Natural killer cell (primary cell): ENCODE measurements at regions not wholly inside any gene's neighbourhood (a gene's known extent, or its start where the extent isn't known, plus 50 kb on each side); places are given as distances from the start of the nearest gene placed in this dataset.

Source experiments
- ATAC-seq, 3 donors: fragments of 150-1000 bp in 2 of 3; fragments of 200-7000 bp in 1 of 3; cut with Tn5 transposase; 1 replicate in 1 of 3; 2 replicates in 2 of 3; pipeline ENCODE4 v1.10.0; 2021; ENCODE audit warnings: mild to moderate bottlenecking in 2 of 3, moderate library complexity in 2 of 3
- DNase-seq, 2 donors: peaks; one replicate each; pipeline versions ENCODE4 v3.0.0 to v3.0.0-alpha.2; 2013 to 2021; ENCODE audit warnings: mixed read lengths in 1 of 2
- H3K27ac ChIP-seq: one replicate; pipeline ENCODE4 v1.5.1; 2013; ENCODE audit warnings: mild to moderate bottlenecking, low read length
- H3K27me3 ChIP-seq: one replicate; pipeline ENCODE4 v1.6.1; 2013; ENCODE audit warnings: low read length; ENCODE audit not compliant: control insufficient read depth, insufficient read depth
- H3K36me3 ChIP-seq: one replicate; pipeline ENCODE4 v1.6.1; 2013; ENCODE audit warnings: low read length; ENCODE audit not compliant: control insufficient read depth, insufficient read depth
- H3K4me1 ChIP-seq: one replicate; pipeline ENCODE4 v1.6.1; 2013; ENCODE audit warnings: low read length; ENCODE audit not compliant: control insufficient read depth, insufficient read depth
- H3K4me3 ChIP-seq: one replicate; pipeline ENCODE4 v1.5.1; 2013; ENCODE audit warnings: low read length
- H3K9me3 ChIP-seq: one replicate; pipeline ENCODE4 v1.6.1; 2013; ENCODE audit warnings: low read length; ENCODE audit not compliant: control insufficient read depth, insufficient read depth
- H3K27ac Mint-ChIP-seq, 2 donors: one replicate each; pipeline ENCODE4 v1.8.0; 2022; ENCODE audit warnings: mild to moderate bottlenecking in 2 of 2, mixed read lengths in 2 of 2, moderate library complexity in 1 of 2
- H3K27me3 Mint-ChIP-seq, 2 donors: one replicate each; pipeline ENCODE4 v1.8.0; 2022; ENCODE audit warnings: low read depth in 2 of 2, mixed read lengths in 2 of 2
- H3K36me3 Mint-ChIP-seq: one replicate; pipeline ENCODE4 v1.8.0; 2022; ENCODE audit warnings: mixed read lengths
- H3K4me1 Mint-ChIP-seq, 2 donors: one replicate each; pipeline ENCODE4 v1.8.0; 2022; ENCODE audit warnings: mixed read lengths in 2 of 2
- H3K4me3 Mint-ChIP-seq: one replicate; pipeline ENCODE4 v1.8.0; 2022; ENCODE audit warnings: mild to moderate bottlenecking, moderate library complexity, mixed read lengths
- H3K9me3 Mint-ChIP-seq, 2 donors: one replicate each; pipeline ENCODE4 v1.8.0; 2022; ENCODE audit warnings: mixed read lengths in 2 of 2
- WGBS: methylation state at CpG from one replicate; pipeline ENCODE4 v1.1.7; 2013; ENCODE audit warnings: missing lambda C conversion rate; ENCODE audit not compliant: insufficient coverage; 5-methylcytosine and 5-hydroxymethylcytosine counted together
- intact Hi-C: fragments of 100-400 bp; cut with micrococcal nuclease; formaldehyde crosslinking; loops from one replicate; pipeline ENCODE4 v1.14.2; 2022
- TF ChIP-seq, protein P1 (sequence below): fragments of 200-600 bp; IDR thresholded peaks from one replicate; pipeline ENCODE4 v1.8.0; 2022; ENCODE audit warnings: antibody characterized with exemption

GRCh38 chr3:139132976-139133375 lies 88.3 kb upstream of the PRR23C start:
- no peak overlapping the region for H3K4me3 ChIP-seq
- no peak overlapping the region for H3K27ac ChIP-seq
- TF ChIP-seq, protein P1, sequence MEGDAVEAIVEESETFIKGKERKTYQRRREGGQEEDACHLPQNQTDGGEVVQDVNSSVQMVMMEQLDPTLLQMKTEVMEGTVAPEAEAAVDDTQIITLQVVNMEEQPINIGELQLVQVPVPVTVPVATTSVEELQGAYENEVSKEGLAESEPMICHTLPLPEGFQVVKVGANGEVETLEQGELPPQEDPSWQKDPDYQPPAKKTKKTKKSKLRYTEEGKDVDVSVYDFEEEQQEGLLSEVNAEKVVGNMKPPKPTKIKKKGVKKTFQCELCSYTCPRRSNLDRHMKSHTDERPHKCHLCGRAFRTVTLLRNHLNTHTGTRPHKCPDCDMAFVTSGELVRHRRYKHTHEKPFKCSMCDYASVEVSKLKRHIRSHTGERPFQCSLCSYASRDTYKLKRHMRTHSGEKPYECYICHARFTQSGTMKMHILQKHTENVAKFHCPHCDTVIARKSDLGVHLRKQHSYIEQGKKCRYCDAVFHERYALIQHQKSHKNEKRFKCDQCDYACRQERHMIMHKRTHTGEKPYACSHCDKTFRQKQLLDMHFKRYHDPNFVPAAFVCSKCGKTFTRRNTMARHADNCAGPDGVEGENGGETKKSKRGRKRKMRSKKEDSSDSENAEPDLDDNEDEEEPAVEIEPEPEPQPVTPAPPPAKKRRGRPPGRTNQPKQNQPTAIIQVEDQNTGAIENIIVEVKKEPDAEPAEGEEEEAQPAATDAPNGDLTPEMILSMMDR: no peak
- H3K9me3 ChIP-seq: no peaks in the 10 kb centered on the region
- H3K27me3 ChIP-seq: no peaks in the 10 kb centered on the region
- Mint-ChIP-seq H3K4me1 (no peaks in the 10 kb centered on the region), H3K36me3 (no peaks in the 10 kb centered on the region), H3K27ac (no peak overlapping the region), H3K27me3 (no peaks in the 10 kb centered on the region), H3K9me3 (no peaks in the 10 kb centered on the region), H3K4me3 (no peak overlapping the region)
- 79% methylated on average over 1 of the region's 1 CpG for WGBS
- H3K4me1 ChIP-seq: no peaks in the 10 kb centered on the region
- intact Hi-C loops: no loop called here
- DNase-seq (no peak), ATAC-seq (no peak)
- H3K36me3 ChIP-seq: no peaks in the 10 kb centered on the region

DNA sequence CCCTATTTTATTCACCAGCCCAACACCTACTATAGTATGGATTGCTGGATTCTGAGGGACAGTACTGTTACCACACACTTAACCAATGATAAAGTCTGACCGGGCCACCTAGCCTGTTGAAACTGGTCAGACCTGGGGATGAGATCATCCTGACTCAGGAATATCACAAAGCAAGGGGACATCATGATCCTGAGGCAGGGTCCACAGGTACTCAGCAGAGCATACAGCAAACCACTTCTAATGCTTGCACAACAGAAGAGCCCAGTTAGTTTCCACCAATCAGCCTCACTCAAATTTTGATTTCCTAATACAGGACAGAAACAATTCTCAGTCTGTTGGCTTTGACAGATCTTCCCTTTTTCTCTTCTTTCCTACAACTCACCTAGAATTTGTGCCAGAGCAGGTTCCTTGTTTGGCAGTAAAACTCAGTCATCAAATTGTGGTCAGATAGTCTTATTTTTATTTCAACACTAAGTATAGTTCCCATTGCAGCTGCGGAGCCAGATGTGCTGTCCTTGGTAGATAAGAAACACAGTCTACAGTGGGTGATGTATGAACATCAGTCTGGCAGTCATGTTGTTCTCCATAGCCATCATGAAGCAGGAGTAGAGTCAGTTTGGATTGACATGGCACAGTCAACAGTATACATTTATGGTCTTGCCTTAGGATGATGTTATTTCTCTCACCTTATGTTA lies 90.1 kb upstream of the PRR23C start:
- DNase-seq (no peak), ATAC-seq (no peak)
- no peaks in the 10 kb centered on the region for H3K36me3 Mint-ChIP-seq
- WGBS: 73% methylated on average over 2 of the region's 2 CpGs
- no peaks in the 10 kb centered on the region for H3K4me1 Mint-ChIP-seq
- H3K27me3 ChIP-seq: no peaks in the 10 kb centered on the region
- TF ChIP-seq, protein P1: no peak
- no peaks in the 10 kb centered on the region for H3K9me3 Mint-ChIP-seq
- no peak overlapping the region for H3K4me3 Mint-ChIP-seq
- no peaks in the 10 kb centered on the region for H3K36me3 ChIP-seq
- H3K27me3 Mint-ChIP-seq: no peaks in the 10 kb centered on the region
- H3K4me3 ChIP-seq: no peak overlapping the region
- H3K9me3 ChIP-seq: no peaks in the 10 kb centered on the region
- H3K27ac Mint-ChIP-seq: no peak overlapping the region
- no peak overlapping the region for H3K27ac ChIP-seq
- H3K4me1 ChIP-seq: no peaks in the 10 kb centered on the region
- intact Hi-C loops: no loop called here

DNA sequence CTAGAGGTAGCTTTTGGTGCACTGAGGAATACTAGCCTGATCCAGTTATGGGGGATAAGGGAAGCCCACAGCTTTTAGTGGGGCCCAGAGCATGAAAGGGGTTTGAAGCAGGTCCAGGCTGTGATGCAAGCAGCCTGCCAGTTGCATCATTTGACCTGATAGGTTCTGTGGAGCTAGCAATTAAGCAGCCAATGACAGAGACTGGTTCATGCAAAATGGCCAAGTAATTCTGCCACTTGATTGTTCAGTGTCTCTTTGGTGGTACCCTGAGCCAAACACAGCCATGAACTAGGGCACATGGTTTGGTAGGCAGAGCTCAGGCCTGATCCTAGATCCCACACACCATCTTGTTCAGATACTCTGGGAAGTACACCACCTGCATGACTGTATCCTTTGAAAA lies 91.0 kb upstream of the PRR23C start:
- H3K27me3 ChIP-seq: no peaks in the 10 kb centered on the region
- H3K4me3 Mint-ChIP-seq: no peak overlapping the region
- no peaks in the 10 kb centered on the region for H3K36me3 Mint-ChIP-seq
- H3K9me3 ChIP-seq: no peaks in the 10 kb centered on the region
- H3K36me3 ChIP-seq: no peaks in the 10 kb centered on the region
- H3K4me1 Mint-ChIP-seq: no peaks in the 10 kb centered on the region
- no peak for DNase-seq
- H3K9me3 Mint-ChIP-seq: no peaks in the 10 kb centered on the region
- no peak overlapping the region for H3K27ac ChIP-seq
- no peak for ATAC-seq
- TF ChIP-seq, protein P1: no peak
- intact Hi-C loops: no loop called here
- no peaks in the 10 kb centered on the region for H3K27me3 Mint-ChIP-seq
- no peak overlapping the region for H3K4me3 ChIP-seq
- H3K4me1 ChIP-seq: no peaks in the 10 kb centered on the region
- no peak overlapping the region for H3K27ac Mint-ChIP-seq
